GM18907 (cell line): ENCODE measurements at regions not wholly inside any gene's neighbourhood (a gene's known extent, or its start where the extent isn't known, plus 50 kb on each side); places are given as distances from the start of the nearest gene placed in this dataset.

Source experiments
- ATAC-seq: cut with Tn5 transposase; IDR thresholded peaks from one replicate; pipeline ENCODE4 v1.9.1; 2021; ENCODE audit warnings: mild to moderate bottlenecking, moderate library complexity; ENCODE audit not compliant: unreplicated experiment

- no peak for ATAC-seq
Observed at GRCh38 chr11:104610635-104611034, 287.6 kb downstream of the CASP12 start.

- ATAC-seq = peak; percentile 97
Observed at GRCh38 chr11:104609311-104610085, 288.8 kb downstream of the CASP12 start.

- ATAC-seq = no peak
Observed at GRCh38 chr11:104602643-104603042, 295.6 kb downstream of the CASP12 start.

- ATAC-seq = no peak
Observed at GRCh38 chr11:104594228-104594958, 303.9 kb downstream of the CASP12 start.

GRCh38 chr11:104588970-104589369 lies 309.3 kb downstream of the CASP12 start:
- ATAC-seq = no peak

GRCh38 chr11:104588446-104588845 lies 309.8 kb downstream of the CASP12 start:
- no peak for ATAC-seq

- ATAC-seq = no peak
Observed at GRCh38 chr11:104584823-104585222, 313.4 kb downstream of the CASP12 start.

- no peak for ATAC-seq
Observed at GRCh38 chr11:104583857-104584256, 314.4 kb downstream of the CASP12 start.

- ATAC-seq = no peak
Observed at GRCh38 chr11:104582431-104582830, 315.8 kb downstream of the CASP12 start.

- ATAC-seq = no peak
Observed at GRCh38 chr11:104581246-104581980, 316.8 kb downstream of the CASP12 start.

GRCh38 chr11:104573441-104573990 lies 324.7 kb downstream of the CASP12 start:
- ATAC-seq = no peak

- no peak for ATAC-seq
Observed at GRCh38 chr11:104572279-104572678, 326.0 kb downstream of the CASP12 start.

- ATAC-seq = no peak
Observed at GRCh38 chr11:104570078-104570701, 328.1 kb downstream of the CASP12 start.

- ATAC-seq = no peak
Observed at GRCh38 chr11:104565583-104565961, 332.7 kb downstream of the CASP12 start.

GRCh38 chr11:104564921-104565582 lies 333.2 kb downstream of the CASP12 start:
- no peak for ATAC-seq

- ATAC-seq = no peak
Observed at GRCh38 chr11:104556606-104557301, 341.5 kb downstream of the CASP12 start.

- no peak for ATAC-seq
Observed at GRCh38 chr11:104549019-104549418, 349.2 kb downstream of the CASP12 start.

- no peak for ATAC-seq
Observed at GRCh38 chr11:104547996-104548661, 350.1 kb downstream of the CASP12 start.

- ATAC-seq = no peak
Observed at GRCh38 chr11:104546501-104546900, 351.8 kb downstream of the CASP12 start.
